Activated CD8-positive, alpha-beta memory T cell treated with anti-CD3 and anti-CD28 coated beads for 48 hours (primary cell): ENCODE measurements at regions not wholly inside any gene's neighbourhood (a gene's known extent, or its start where the extent isn't known, plus 50 kb on each side); places are given as distances from the start of the nearest gene placed in this dataset.

Experiments used
- DNase-seq, 3 experiments: peaks; one replicate each; pipeline ENCODE4 v3.0.0-alpha.2; 2020; ENCODE audit warnings: low read depth in 2 of 3, low spot score in 2 of 3

GRCh38 chr10:117427356-117427755, 52.1 kb upstream of the PDZD8 start:
- DNase-seq = no peak

- DNase-seq = no peak
These were observed 50.8 kb upstream of the PDZD8 start for GRCh38 chr10:117425974-117426566.

- no peak for DNase-seq
These were observed 49.8 kb upstream of the PDZD8 start for GRCh38 chr10:117424883-117425649.
